ENCODE measurements at regions not wholly inside any gene's neighbourhood (a gene's known extent, or its start where the extent isn't known, plus 50 kb on each side); places are given as distances from the start of the nearest gene placed in this dataset.

DNA sequence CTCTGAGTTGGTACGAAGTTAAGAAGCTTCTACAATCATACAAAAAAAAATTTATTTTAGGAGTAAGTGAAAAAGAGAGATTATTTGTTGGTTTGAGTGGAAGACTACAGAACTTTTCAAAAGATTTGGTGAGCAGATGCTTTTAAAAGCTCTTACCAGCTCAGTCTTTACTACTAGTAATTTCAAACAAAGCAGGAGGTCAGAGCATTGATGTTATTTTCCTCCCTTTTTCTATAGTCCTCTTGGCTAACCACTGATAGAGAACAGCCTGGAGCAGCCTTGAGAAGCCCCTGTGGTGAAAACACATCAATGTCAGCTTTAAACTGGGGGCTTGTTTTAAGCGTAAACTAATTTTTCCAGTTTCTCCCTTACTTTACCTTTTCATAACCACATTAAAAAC is 559.3 kb upstream of the CDH2 start:
- no peak for TF ChIP-seq CSDC2 (CRISPR knock-in tag; IDR thresholded peaks at IDR 0.05)
- no peak for TF ChIP-seq TOX (CRISPR knock-in tag; IDR thresholded peaks at IDR 0.05; ENCODE audit: borderline replicate concordance)

DNA sequence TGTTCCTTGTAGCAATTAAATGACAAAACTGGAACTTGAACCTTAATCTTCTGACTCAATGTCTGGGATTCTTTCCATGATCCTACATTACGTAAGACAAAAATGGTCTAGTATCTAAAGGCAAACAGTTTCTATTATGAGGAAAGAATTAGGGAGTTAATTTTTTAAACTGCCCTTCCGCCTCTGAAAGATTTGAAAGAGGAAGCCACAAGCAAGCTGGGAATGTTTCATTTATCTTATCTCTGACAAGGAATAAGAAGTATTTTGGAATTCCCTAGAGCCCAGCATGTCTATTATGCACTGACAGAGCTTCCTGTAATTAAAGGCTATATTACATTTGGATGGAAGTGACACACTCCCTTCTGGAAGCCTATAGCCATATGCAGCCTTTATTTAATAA is 558.8 kb upstream of the CDH2 start:
- peak; percentile 33; the same call in 1 of the 2 replicates for TF ChIP-seq ZNF8 (CRISPR knock-in tag; IDR thresholded peaks at IDR 0.05)
- no peak for TF ChIP-seq BACH2 (CRISPR knock-in tag; IDR thresholded peaks at IDR 0.05; ENCODE audit: borderline replicate concordance)
- TF ChIP-seq ARNTL (CRISPR knock-in tag; IDR thresholded peaks at IDR 0.05; ENCODE audit: borderline replicate concordance, low read depth): no peak
- TF ChIP-seq, protein P1, sequence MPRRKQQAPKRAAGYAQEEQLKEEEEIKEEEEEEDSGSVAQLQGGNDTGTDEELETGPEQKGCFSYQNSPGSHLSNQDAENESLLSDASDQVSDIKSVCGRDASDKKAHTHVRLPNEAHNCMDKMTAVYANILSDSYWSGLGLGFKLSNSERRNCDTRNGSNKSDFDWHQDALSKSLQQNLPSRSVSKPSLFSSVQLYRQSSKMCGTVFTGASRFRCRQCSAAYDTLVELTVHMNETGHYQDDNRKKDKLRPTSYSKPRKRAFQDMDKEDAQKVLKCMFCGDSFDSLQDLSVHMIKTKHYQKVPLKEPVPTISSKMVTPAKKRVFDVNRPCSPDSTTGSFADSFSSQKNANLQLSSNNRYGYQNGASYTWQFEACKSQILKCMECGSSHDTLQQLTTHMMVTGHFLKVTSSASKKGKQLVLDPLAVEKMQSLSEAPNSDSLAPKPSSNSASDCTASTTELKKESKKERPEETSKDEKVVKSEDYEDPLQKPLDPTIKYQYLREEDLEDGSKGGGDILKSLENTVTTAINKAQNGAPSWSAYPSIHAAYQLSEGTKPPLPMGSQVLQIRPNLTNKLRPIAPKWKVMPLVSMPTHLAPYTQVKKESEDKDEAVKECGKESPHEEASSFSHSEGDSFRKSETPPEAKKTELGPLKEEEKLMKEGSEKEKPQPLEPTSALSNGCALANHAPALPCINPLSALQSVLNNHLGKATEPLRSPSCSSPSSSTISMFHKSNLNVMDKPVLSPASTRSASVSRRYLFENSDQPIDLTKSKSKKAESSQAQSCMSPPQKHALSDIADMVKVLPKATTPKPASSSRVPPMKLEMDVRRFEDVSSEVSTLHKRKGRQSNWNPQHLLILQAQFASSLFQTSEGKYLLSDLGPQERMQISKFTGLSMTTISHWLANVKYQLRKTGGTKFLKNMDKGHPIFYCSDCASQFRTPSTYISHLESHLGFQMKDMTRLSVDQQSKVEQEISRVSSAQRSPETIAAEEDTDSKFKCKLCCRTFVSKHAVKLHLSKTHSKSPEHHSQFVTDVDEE (CRISPR knock-in tag; IDR thresholded peaks at IDR 0.05): no peak
- TF ChIP-seq OSR1 (CRISPR knock-in tag; IDR thresholded peaks at IDR 0.05): no peak
- TF ChIP-seq ESRRG (CRISPR knock-in tag; IDR thresholded peaks at IDR 0.05): 0 out of 2 replicates have a peak, but pooled peaks have one; percentile 47
- TF ChIP-seq ISL1 (CRISPR knock-in tag; IDR thresholded peaks at IDR 0.05): peak; percentile 91
- TF ChIP-seq, protein P2, sequence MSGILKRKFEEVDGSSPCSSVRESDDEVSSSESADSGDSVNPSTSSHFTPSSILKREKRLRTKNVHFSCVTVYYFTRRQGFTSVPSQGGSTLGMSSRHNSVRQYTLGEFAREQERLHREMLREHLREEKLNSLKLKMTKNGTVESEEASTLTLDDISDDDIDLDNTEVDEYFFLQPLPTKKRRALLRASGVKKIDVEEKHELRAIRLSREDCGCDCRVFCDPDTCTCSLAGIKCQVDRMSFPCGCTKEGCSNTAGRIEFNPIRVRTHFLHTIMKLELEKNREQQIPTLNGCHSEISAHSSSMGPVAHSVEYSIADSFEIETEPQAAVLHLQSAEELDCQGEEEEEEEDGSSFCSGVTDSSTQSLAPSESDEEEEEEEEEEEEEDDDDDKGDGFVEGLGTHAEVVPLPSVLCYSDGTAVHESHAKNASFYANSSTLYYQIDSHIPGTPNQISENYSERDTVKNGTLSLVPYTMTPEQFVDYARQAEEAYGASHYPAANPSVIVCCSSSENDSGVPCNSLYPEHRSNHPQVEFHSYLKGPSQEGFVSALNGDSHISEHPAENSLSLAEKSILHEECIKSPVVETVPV (CRISPR knock-in tag; IDR thresholded peaks at IDR 0.05): no peak
- no peak; the same call in 1 of the 2 replicates for TF ChIP-seq TCF4 (CRISPR knock-in tag; IDR thresholded peaks at IDR 0.05; ENCODE audit: borderline replicate concordance)
- TF ChIP-seq ZNF565 (CRISPR knock-in tag; conservative IDR thresholded peaks at IDR 0.05; ENCODE audit: low read depth): no peak
- no peak for TF ChIP-seq ZFP3 (CRISPR knock-in tag; IDR thresholded peaks at IDR 0.05)
- peak; percentile 87 for TF ChIP-seq ZC3H10 (CRISPR knock-in tag; IDR thresholded peaks at IDR 0.05)
- no peak for TF ChIP-seq CSDC2 (CRISPR knock-in tag; IDR thresholded peaks at IDR 0.05)
- no peak for TF ChIP-seq PPARA (CRISPR knock-in tag; IDR thresholded peaks at IDR 0.05; ENCODE audit: borderline replicate concordance)
- TF ChIP-seq, protein P3, sequence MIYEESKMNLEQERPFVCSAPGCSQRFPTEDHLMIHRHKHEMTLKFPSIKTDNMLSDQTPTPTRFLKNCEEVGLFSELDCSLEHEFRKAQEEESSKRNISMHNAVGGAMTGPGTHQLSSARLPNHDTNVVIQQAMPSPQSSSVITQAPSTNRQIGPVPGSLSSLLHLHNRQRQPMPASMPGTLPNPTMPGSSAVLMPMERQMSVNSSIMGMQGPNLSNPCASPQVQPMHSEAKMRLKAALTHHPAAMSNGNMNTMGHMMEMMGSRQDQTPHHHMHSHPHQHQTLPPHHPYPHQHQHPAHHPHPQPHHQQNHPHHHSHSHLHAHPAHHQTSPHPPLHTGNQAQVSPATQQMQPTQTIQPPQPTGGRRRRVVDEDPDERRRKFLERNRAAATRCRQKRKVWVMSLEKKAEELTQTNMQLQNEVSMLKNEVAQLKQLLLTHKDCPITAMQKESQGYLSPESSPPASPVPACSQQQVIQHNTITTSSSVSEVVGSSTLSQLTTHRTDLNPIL (CRISPR knock-in tag; IDR thresholded peaks at IDR 0.05; ENCODE audit: low read depth): peak; percentile 77; the same call in 1 of the 2 replicates
- TF ChIP-seq ZNF70 (CRISPR knock-in tag; IDR thresholded peaks at IDR 0.05): no peak
- TF ChIP-seq TOX (CRISPR knock-in tag; IDR thresholded peaks at IDR 0.05; ENCODE audit: borderline replicate concordance): peak; percentile 83; the same call in 1 of the 2 replicates
- TF ChIP-seq, protein P4, sequence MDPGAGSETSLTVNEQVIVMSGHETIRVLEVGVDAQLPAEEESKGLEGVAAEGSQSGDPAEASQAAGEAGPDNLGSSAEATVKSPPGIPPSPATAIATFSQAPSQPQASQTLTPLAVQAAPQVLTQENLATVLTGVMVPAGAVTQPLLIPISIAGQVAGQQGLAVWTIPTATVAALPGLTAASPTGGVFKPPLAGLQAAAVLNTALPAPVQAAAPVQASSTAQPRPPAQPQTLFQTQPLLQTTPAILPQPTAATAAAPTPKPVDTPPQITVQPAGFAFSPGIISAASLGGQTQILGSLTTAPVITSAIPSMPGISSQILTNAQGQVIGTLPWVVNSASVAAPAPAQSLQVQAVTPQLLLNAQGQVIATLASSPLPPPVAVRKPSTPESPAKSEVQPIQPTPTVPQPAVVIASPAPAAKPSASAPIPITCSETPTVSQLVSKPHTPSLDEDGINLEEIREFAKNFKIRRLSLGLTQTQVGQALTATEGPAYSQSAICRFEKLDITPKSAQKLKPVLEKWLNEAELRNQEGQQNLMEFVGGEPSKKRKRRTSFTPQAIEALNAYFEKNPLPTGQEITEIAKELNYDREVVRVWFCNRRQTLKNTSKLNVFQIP (CRISPR knock-in tag; IDR thresholded peaks at IDR 0.05; ENCODE audit: borderline replicate concordance, low read depth): 0 out of 2 replicates have a peak, but pooled peaks have one; percentile 54
- TF ChIP-seq RARB (CRISPR knock-in tag; IDR thresholded peaks at IDR 0.05): no peak
- ATAC-seq: peak; percentile 90

More for the DNA sequence above, 559.3 kb upstream of the CDH2 start:
- peak; percentile 65 for ATAC-seq

DNA sequence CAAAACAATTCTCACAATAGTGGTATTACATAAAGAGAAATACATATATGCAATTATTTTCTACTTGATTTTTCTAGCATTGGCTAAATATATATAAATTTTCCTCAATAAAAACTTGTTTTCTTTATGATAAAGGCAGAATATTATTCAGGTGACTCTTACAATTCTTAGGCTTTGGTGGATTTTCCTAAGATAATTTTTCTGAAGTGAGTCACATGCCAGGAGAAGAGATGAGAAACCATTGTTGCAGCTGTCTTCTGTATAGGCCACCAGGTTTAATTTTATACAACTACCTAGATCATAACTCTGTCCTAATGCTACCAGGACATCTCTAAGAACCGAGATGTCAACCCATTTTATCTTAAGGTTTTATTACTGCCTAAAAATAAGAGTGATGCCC is 552.4 kb upstream of the CDH2 start:
- peak; percentile 27; the same call in 1 of the 3 replicates for ATAC-seq
- no peak for TF ChIP-seq ARNTL (CRISPR knock-in tag; IDR thresholded peaks at IDR 0.05; ENCODE audit: borderline replicate concordance, low read depth)
- TF ChIP-seq ZFP3 (CRISPR knock-in tag; IDR thresholded peaks at IDR 0.05): no peak
- TF ChIP-seq, protein P2 (CRISPR knock-in tag; IDR thresholded peaks at IDR 0.05): no peak
- TF ChIP-seq OSR1 (CRISPR knock-in tag; IDR thresholded peaks at IDR 0.05): no peak
- TF ChIP-seq ESRRG (CRISPR knock-in tag; IDR thresholded peaks at IDR 0.05): no peak
- TF ChIP-seq ZNF70 (CRISPR knock-in tag; IDR thresholded peaks at IDR 0.05): no peak
- TF ChIP-seq, protein P1 (CRISPR knock-in tag; IDR thresholded peaks at IDR 0.05): no peak
- no peak for TF ChIP-seq ZNF8 (CRISPR knock-in tag; IDR thresholded peaks at IDR 0.05)
- no peak for TF ChIP-seq BACH2 (CRISPR knock-in tag; IDR thresholded peaks at IDR 0.05; ENCODE audit: borderline replicate concordance)
- no peak for TF ChIP-seq SNAI2 (CRISPR knock-in tag; IDR thresholded peaks at IDR 0.05)
- TF ChIP-seq, protein P5, sequence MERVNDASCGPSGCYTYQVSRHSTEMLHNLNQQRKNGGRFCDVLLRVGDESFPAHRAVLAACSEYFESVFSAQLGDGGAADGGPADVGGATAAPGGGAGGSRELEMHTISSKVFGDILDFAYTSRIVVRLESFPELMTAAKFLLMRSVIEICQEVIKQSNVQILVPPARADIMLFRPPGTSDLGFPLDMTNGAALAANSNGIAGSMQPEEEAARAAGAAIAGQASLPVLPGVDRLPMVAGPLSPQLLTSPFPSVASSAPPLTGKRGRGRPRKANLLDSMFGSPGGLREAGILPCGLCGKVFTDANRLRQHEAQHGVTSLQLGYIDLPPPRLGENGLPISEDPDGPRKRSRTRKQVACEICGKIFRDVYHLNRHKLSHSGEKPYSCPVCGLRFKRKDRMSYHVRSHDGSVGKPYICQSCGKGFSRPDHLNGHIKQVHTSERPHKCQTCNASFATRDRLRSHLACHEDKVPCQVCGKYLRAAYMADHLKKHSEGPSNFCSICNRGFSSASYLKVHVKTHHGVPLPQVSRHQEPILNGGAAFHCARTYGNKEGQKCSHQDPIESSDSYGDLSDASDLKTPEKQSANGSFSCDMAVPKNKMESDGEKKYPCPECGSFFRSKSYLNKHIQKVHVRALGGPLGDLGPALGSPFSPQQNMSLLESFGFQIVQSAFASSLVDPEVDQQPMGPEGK (CRISPR knock-in tag; IDR thresholded peaks at IDR 0.05; ENCODE audit: borderline replicate concordance): no peak
- no peak for TF ChIP-seq ZFP30 (CRISPR knock-in tag; IDR thresholded peaks at IDR 0.05)
- no peak for TF ChIP-seq TCF4 (CRISPR knock-in tag; IDR thresholded peaks at IDR 0.05; ENCODE audit: borderline replicate concordance)
- no peak for TF ChIP-seq CSDC2 (CRISPR knock-in tag; IDR thresholded peaks at IDR 0.05)
- TF ChIP-seq ZC3H10 (CRISPR knock-in tag; IDR thresholded peaks at IDR 0.05): no peak

All from SK-N-SH treated with all-trans-retinoic acid at 6 μM for 48 hours (cell line).